Ammon's horn (tissue), 1 donor: ENCODE measurements at regions not wholly inside any gene's neighbourhood (a gene's known extent, or its start where the extent isn't known, plus 50 kb on each side); places are given as distances from the start of the nearest gene placed in this dataset.

ENCODE experiments used
- DNase-seq: peaks from one replicate; pipeline ENCODE4 v3.0.0-alpha.2; 2016; ENCODE audit warnings: low spot score

GRCh38 chr15:62708470-62708869 is 334.1 kb upstream of the TPM1 start:
- DNase-seq: no peak

- no peak for DNase-seq
Observed at GRCh38 chr15:62709261-62709660, 333.3 kb upstream of the TPM1 start.

- no peak for DNase-seq
Observed at GRCh38 chr15:62711691-62712454, 330.7 kb upstream of the TPM1 start.

GRCh38 chr15:62712455-62712839 is 330.1 kb upstream of the TPM1 start:
- DNase-seq: no peak

GRCh38 chr15:62715946-62716345 is 326.6 kb upstream of the TPM1 start:
- no peak for DNase-seq

GRCh38 chr15:62717496-62717895 is 325.1 kb upstream of the TPM1 start:
- DNase-seq: no peak

- no peak for DNase-seq
Observed at GRCh38 chr15:62719316-62719715, 323.2 kb upstream of the TPM1 start.

GRCh38 chr15:62722237-62722636 is 320.3 kb upstream of the TPM1 start:
- no peak for DNase-seq

GRCh38 chr15:62726461-62726860 is 316.1 kb upstream of the TPM1 start:
- no peak for DNase-seq

- no peak for DNase-seq
Observed at GRCh38 chr15:62727501-62727900, 315.0 kb upstream of the TPM1 start.

GRCh38 chr15:62730825-62731224 is 311.7 kb upstream of the TPM1 start:
- no peak for DNase-seq

GRCh38 chr15:62732078-62732477 is 310.5 kb upstream of the TPM1 start:
- DNase-seq: no peak

- DNase-seq: no peak
Observed at GRCh38 chr15:62734706-62735105, 307.8 kb upstream of the TPM1 start.

- no peak for DNase-seq
Observed at GRCh38 chr15:62736756-62737155, 305.8 kb upstream of the TPM1 start.

- DNase-seq: no peak
Observed at GRCh38 chr15:62737551-62737950, 305.0 kb upstream of the TPM1 start.

- no peak for DNase-seq
Observed at GRCh38 chr15:62739082-62739481, 303.5 kb upstream of the TPM1 start.

- no peak for DNase-seq
Observed at GRCh38 chr15:62739507-62739906, 303.0 kb upstream of the TPM1 start.

- peak; percentile 87 for DNase-seq
Observed at GRCh38 chr15:62740141-62741004, 302.2 kb upstream of the TPM1 start.

- DNase-seq: no peak
Observed at GRCh38 chr15:62741106-62741505, 301.4 kb upstream of the TPM1 start.

- peak; percentile 89 for DNase-seq
Observed at GRCh38 chr15:62742409-62743171, 300.0 kb upstream of the TPM1 start.

- DNase-seq: no peak
Observed at GRCh38 chr15:62745621-62746225, 296.8 kb upstream of the TPM1 start.

- DNase-seq: no peak
Observed at GRCh38 chr15:62748196-62748595, 294.4 kb upstream of the TPM1 start.
